ENCODE measurements at regions not wholly inside any gene's neighbourhood (a gene's known extent, or its start where the extent isn't known, plus 50 kb on each side); places are given as distances from the start of the nearest gene placed in this dataset.

DNA sequence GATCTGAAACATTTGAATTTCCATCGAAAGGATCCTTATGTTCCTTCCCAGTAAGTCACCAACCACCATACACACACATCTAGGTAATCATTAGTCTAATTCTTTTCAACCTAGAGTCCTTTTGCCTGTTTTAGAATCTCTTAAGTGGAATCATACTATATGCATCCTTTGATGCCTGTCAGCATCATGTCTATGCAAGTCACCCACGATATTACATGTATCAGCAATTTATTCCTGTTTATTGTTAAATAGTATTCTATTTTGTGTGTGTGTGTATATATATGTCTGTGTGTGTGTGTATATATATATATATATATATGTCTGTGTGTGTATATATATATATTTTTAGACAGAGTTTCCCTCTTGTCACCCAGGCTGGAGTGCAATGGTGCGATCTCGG is 78.9 kb upstream of the RPH3AL start:
- TF ChIP-seq GATA2 (IDR thresholded peaks at IDR 0.05; ENCODE audit: low read depth, low read length) = no peak
- TF ChIP-seq GATA3 (IDR thresholded peaks at IDR 0.05; ENCODE audit: low read depth, low read length) = no peak

Data from SH-SY5Y (cell line).